Uterus (tissue), 3 donors: ENCODE measurements at regions not wholly inside any gene's neighbourhood (a gene's known extent, or its start where the extent isn't known, plus 50 kb on each side); places are given as distances from the start of the nearest gene placed in this dataset.

Experiments used
- DNase-seq, 2 donors: peaks; one replicate each; pipeline ENCODE4 v3.0.0-alpha.2; 2019 to 2020
- H3K27ac ChIP-seq, 2 donors: fragments of 200-600 bp; sonication (generic); 1 replicate in 1 of 2; 2 replicates in 1 of 2; pipeline ENCODE4 v1.5.1; 2016 to 2018
- H3K27me3 ChIP-seq, 2 donors: fragments of 200-600 bp; sonication (generic); one replicate each; pipeline ENCODE4 v1.5.1; 2018 to 2019; ENCODE audit warnings: control low read depth in 1 of 2
- H3K36me3 ChIP-seq, 2 donors: fragments of 200-600 bp; sonication (generic); one replicate each; pipeline ENCODE4 v1.5.1; 2019; ENCODE audit warnings: control low read depth in 1 of 2
- H3K4me1 ChIP-seq, 2 donors: fragments of 200-600 bp; sonication (generic); one replicate each; pipeline ENCODE4 v1.5.1; 2018 to 2019; ENCODE audit warnings: control low read depth in 1 of 2
- H3K4me3 ChIP-seq, 2 donors: fragments of 200-600 bp; sonication (generic); 1 replicate in 1 of 2; 2 replicates in 1 of 2; pipeline ENCODE4 v1.5.1; 2018 to 2019; ENCODE audit warnings: mild to moderate bottlenecking in 1 of 2
- H3K9me3 ChIP-seq, 2 donors: fragments of 200-600 bp; sonication (generic); one replicate each; pipeline ENCODE4 v1.5.1; 2019; ENCODE audit warnings: control low read depth in 1 of 2
- CTCF ChIP-seq, 4 experiments: fragments of 200-600 bp in 2 of 4; fragments of 450-650 bp in 2 of 4; sonication (generic) in 2 of 4; IDR thresholded peaks; one replicate each; pipeline ENCODE4 v1.5.1; 2016 to 2019; ENCODE audit warnings: antibody characterized with exemption in 4 of 4, mild to moderate bottlenecking in 2 of 4, moderate library complexity in 1 of 4
- POLR2A ChIP-seq, 2 donors: fragments of 450-650 bp; IDR thresholded peaks; one replicate each; pipeline ENCODE4 v1.6.1; 2016; ENCODE audit warnings: antibody characterized with exemption in 2 of 2, mild to moderate bottlenecking in 1 of 2, moderate library complexity in 1 of 2
- intact Hi-C: fragments of 100-400 bp; cut with DNase I; formaldehyde crosslinking; loops from one replicate; pipeline ENCODE4 v1.15.1; 2023; ENCODE audit warnings: low total_unique reads
- donor health status: DM: yes; HTN: yes; CAD: no.

- Histone ChIP-seq H3K27me3 (no peaks in the 10 kb centered on the region), H3K9me3 (no peaks in the 10 kb centered on the region), H3K4me1 (peaks cover 0 to 8% of the 10 kb centered on the region in 2 donors), H3K4me3 (no peak overlapping the region), H3K36me3 (no peaks in the 10 kb centered on the region), H3K27ac (peak overlapping the region; percentile 32 to 66)
- no peak for TF ChIP-seq CTCF (IDR thresholded peaks at IDR 0.05)
- no peak for TF ChIP-seq POLR2A (IDR thresholded peaks at IDR 0.05)
- no peak for DNase-seq
- intact Hi-C loops = no loop called here
Observed at GRCh38 chr9:86653466-86653865, 293.8 kb downstream of the GAS1 start.

GRCh38 chr9:86652736-86653135 is 294.6 kb downstream of the GAS1 start:
- intact Hi-C loops = no loop called here

GRCh38 chr9:86649913-86650312 is 295.7 kb upstream of the TUT7 start:
- no peak for TF ChIP-seq POLR2A (IDR thresholded peaks at IDR 0.05)
- TF ChIP-seq CTCF (IDR thresholded peaks at IDR 0.05) = no peak
- Histone ChIP-seq H3K27ac (no peak overlapping the region), H3K9me3 (no peaks in the 10 kb centered on the region), H3K36me3 (no peaks in the 10 kb centered on the region), H3K4me1 (peaks cover 0 to 8% of the 10 kb centered on the region in 2 donors), H3K27me3 (no peaks in the 10 kb centered on the region), H3K4me3 (no peak overlapping the region)
- no peak for DNase-seq
- intact Hi-C loops = no loop called here

More at GRCh38 chr9:86652736-86653135, 294.6 kb downstream of the GAS1 start:
- H3K4me3 ChIP-seq = no peak overlapping the region
- no peak for DNase-seq
- peak overlapping the region; percentile 32 to 66 for H3K27ac ChIP-seq
- TF ChIP-seq POLR2A (IDR thresholded peaks at IDR 0.05) (no peak), CTCF (IDR thresholded peaks at IDR 0.05) (no peak)
- no peaks in the 10 kb centered on the region for H3K9me3 ChIP-seq
- H3K27me3 ChIP-seq = no peaks in the 10 kb centered on the region
- H3K4me1 ChIP-seq = peaks cover 0 to 8% of the 10 kb centered on the region in 2 donors
- no peaks in the 10 kb centered on the region for H3K36me3 ChIP-seq

- TF ChIP-seq POLR2A (IDR thresholded peaks at IDR 0.05) = no peak
- TF ChIP-seq CTCF (IDR thresholded peaks at IDR 0.05) = no peak
- Histone ChIP-seq H3K27ac (no peak overlapping the region), H3K4me1 (peaks cover 0 to 8% of the 10 kb centered on the region in 2 donors), H3K9me3 (no peaks in the 10 kb centered on the region), H3K4me3 (no peak overlapping the region), H3K27me3 (no peaks in the 10 kb centered on the region), H3K36me3 (no peaks in the 10 kb centered on the region)
- intact Hi-C loops = no loop called here
- no peak for DNase-seq
Observed at GRCh38 chr9:86648828-86649170, 294.6 kb upstream of the TUT7 start.

GRCh38 chr9:86648156-86648827 is 294.1 kb upstream of the TUT7 start:
- TF ChIP-seq CTCF (IDR thresholded peaks at IDR 0.05) (no peak), POLR2A (IDR thresholded peaks at IDR 0.05) (no peak)
- intact Hi-C loops = no loop called here
- Histone ChIP-seq H3K9me3 (no peaks in the 10 kb centered on the region), H3K4me1 (peaks cover 0 to 8% of the 10 kb centered on the region in 2 donors), H3K27me3 (no peaks in the 10 kb centered on the region), H3K36me3 (no peaks in the 10 kb centered on the region), H3K4me3 (no peak overlapping the region), H3K27ac (no peak overlapping the region)
- DNase-seq = no peak
